Mesodermal cell (in vitro differentiated cells): ENCODE measurements at regions not wholly inside any gene's neighbourhood (a gene's known extent, or its start where the extent isn't known, plus 50 kb on each side); places are given as distances from the start of the nearest gene placed in this dataset.

Experiments used
- H3K27ac ChIP-seq: 2 replicates; pipeline ENCODE4 v1.7.0; 2013; ENCODE audit warnings: mild to moderate bottlenecking, low read depth, low read length, moderate library complexity; ENCODE audit not compliant: severe bottlenecking
- H3K36me3 ChIP-seq: 2 replicates; pipeline ENCODE4 v1.7.1; 2013; ENCODE audit warnings: mild to moderate bottlenecking, low read length, moderate library complexity; ENCODE audit not compliant: control insufficient read depth, insufficient read depth
- H3K4me1 ChIP-seq: one replicate; pipeline ENCODE4 v1.7.1; 2013; ENCODE audit warnings: mild to moderate bottlenecking, low read length; ENCODE audit not compliant: insufficient read depth, control insufficient read depth, poor library complexity, severe bottlenecking
- H3K4me3 ChIP-seq: 2 replicates; pipeline ENCODE4 v1.7.0; 2013; ENCODE audit warnings: low read length, control low read depth, mild to moderate bottlenecking; ENCODE audit not compliant: insufficient read depth, poor library complexity, severe bottlenecking; ENCODE audit errors: extremely low read depth
- H3K9me3 ChIP-seq: 2 replicates; pipeline ENCODE4 v1.7.1; 2013; ENCODE audit warnings: mild to moderate bottlenecking, low read length, moderate library complexity; ENCODE audit not compliant: control insufficient read depth
- WGBS, 2 experiments: methylation state at CpG; one replicate each; pipeline ENCODE4 v1.1.5; 2013; ENCODE audit warnings: missing lambda C conversion rate in 2 of 2; ENCODE audit not compliant: insufficient coverage in 2 of 2; 5-methylcytosine and 5-hydroxymethylcytosine counted together

- no peaks in the 10 kb centered on the region for H3K4me1 ChIP-seq
- H3K27ac ChIP-seq: no peak overlapping the region
- no peaks in the 10 kb centered on the region for H3K36me3 ChIP-seq
- no peak overlapping the region for H3K4me3 ChIP-seq
- 95 to 100% methylated on average over 1 to 3 of the region's 5 CpGs for WGBS, 2 experiments
- no peaks in the 10 kb centered on the region for H3K9me3 ChIP-seq
These were observed 558.0 kb upstream of the MKI67 start for GRCh38 chr10:128684215-128684614.

- H3K9me3 ChIP-seq: no peaks in the 10 kb centered on the region
- no peaks in the 10 kb centered on the region for H3K4me1 ChIP-seq
- H3K27ac ChIP-seq: no peak overlapping the region
- no peaks in the 10 kb centered on the region for H3K36me3 ChIP-seq
- 68 to 85% methylated on average over 8 to 9 of the region's 11 CpGs for WGBS, 2 experiments
- no peak overlapping the region for H3K4me3 ChIP-seq
These were observed 560.5 kb upstream of the MKI67 start for GRCh38 chr10:128686630-128687278.

- H3K36me3 ChIP-seq: no peaks in the 10 kb centered on the region
- 88 to 91% methylated on average over 1 to 2 of the region's 3 CpGs for WGBS, 2 experiments
- no peaks in the 10 kb centered on the region for H3K4me1 ChIP-seq
These were observed 561.2 kb upstream of the MKI67 start for GRCh38 chr10:128687408-128687807.

GRCh38 chr10:128687927-128688549, 561.8 kb upstream of the MKI67 start:
- Histone ChIP-seq H3K4me3 (no peak overlapping the region), H3K36me3 (no peaks in the 10 kb centered on the region), H3K27ac (no peak overlapping the region), H3K4me1 (no peaks in the 10 kb centered on the region), H3K9me3 (no peaks in the 10 kb centered on the region)
- WGBS, 2 experiments: 84 to 95% methylated on average over 9 to 11 of the region's 14 CpGs

More at GRCh38 chr10:128687408-128687807, 561.2 kb upstream of the MKI67 start:
- Histone ChIP-seq H3K27ac (no peak overlapping the region), H3K9me3 (no peaks in the 10 kb centered on the region), H3K4me3 (no peak overlapping the region)

GRCh38 chr10:128689667-128690066, 563.4 kb upstream of the MKI67 start:
- H3K9me3 ChIP-seq: no peaks in the 10 kb centered on the region
- 82 to 95% methylated on average over 2 to 3 of the region's 5 CpGs for whole genome bisulfite sequencing, 2 experiments
- H3K27ac ChIP-seq: no peak overlapping the region
- H3K4me3 ChIP-seq: no peak overlapping the region
- no peaks in the 10 kb centered on the region for H3K36me3 ChIP-seq
- H3K4me1 ChIP-seq: no peaks in the 10 kb centered on the region

- Histone ChIP-seq H3K9me3 (no peaks in the 10 kb centered on the region), H3K4me1 (no peaks in the 10 kb centered on the region), H3K36me3 (no peaks in the 10 kb centered on the region), H3K27ac (no peak overlapping the region), H3K4me3 (no peak overlapping the region)
- WGBS, 2 experiments: 72% methylated on average over 10 of the region's 11 CpGs
These were observed 567.4 kb upstream of the MKI67 start for GRCh38 chr10:128693493-128694131.

- H3K9me3 ChIP-seq: no peaks in the 10 kb centered on the region
- H3K27ac ChIP-seq: no peak overlapping the region
- 88 to 91% methylated on average over 23 to 24 of the region's 24 CpGs for WGBS, 2 experiments
- H3K4me1 ChIP-seq: no peaks in the 10 kb centered on the region
- H3K4me3 ChIP-seq: no peak overlapping the region
- no peaks in the 10 kb centered on the region for H3K36me3 ChIP-seq
These were observed 568.1 kb upstream of the MKI67 start for GRCh38 chr10:128694168-128694850.

GRCh38 chr10:128694851-128695725, 568.9 kb upstream of the MKI67 start:
- Histone ChIP-seq H3K36me3 (no peaks in the 10 kb centered on the region), H3K27ac (no peak overlapping the region), H3K9me3 (no peaks in the 10 kb centered on the region), H3K4me3 (no peak overlapping the region), H3K4me1 (no peaks in the 10 kb centered on the region)
- 87 to 93% methylated on average over 6 to 8 of the region's 17 CpGs for WGBS, 2 experiments

GRCh38 chr10:128695931-128696330, 569.7 kb upstream of the MKI67 start:
- Histone ChIP-seq H3K27ac (no peak overlapping the region), H3K4me3 (no peak overlapping the region), H3K9me3 (no peaks in the 10 kb centered on the region), H3K4me1 (no peaks in the 10 kb centered on the region), H3K36me3 (no peaks in the 10 kb centered on the region)
- 80 to 86% methylated on average over 9 to 10 of the region's 10 CpGs for WGBS, 2 experiments

GRCh38 chr10:128697437-128697836, 571.2 kb upstream of the MKI67 start:
- Histone ChIP-seq H3K4me3 (no peak overlapping the region), H3K36me3 (no peaks in the 10 kb centered on the region), H3K4me1 (no peaks in the 10 kb centered on the region), H3K27ac (no peak overlapping the region), H3K9me3 (no peaks in the 10 kb centered on the region)
- WGBS, 2 experiments: 78 to 85% methylated on average over 4 to 7 of the region's 8 CpGs
